ENCODE measurements at regions not wholly inside any gene's neighbourhood (a gene's known extent, or its start where the extent isn't known, plus 50 kb on each side); places are given as distances from the start of the nearest gene placed in this dataset.

GRCh38 chr13:78845656-78846365 lies 186.9 kb upstream of the OBI1 start:
- no peak for DNase-seq

- DNase-seq: no peak
Observed at GRCh38 chr13:78844106-78844505, 185.2 kb upstream of the OBI1 start.

- no peak for DNase-seq
Observed at GRCh38 chr13:78841358-78841963, 182.5 kb upstream of the OBI1 start.

- no peak for DNase-seq
Observed at GRCh38 chr13:78836238-78836784, 177.4 kb upstream of the OBI1 start.

- DNase-seq: no peak
Observed at GRCh38 chr13:78832461-78832860, 173.5 kb upstream of the OBI1 start.

DNA sequence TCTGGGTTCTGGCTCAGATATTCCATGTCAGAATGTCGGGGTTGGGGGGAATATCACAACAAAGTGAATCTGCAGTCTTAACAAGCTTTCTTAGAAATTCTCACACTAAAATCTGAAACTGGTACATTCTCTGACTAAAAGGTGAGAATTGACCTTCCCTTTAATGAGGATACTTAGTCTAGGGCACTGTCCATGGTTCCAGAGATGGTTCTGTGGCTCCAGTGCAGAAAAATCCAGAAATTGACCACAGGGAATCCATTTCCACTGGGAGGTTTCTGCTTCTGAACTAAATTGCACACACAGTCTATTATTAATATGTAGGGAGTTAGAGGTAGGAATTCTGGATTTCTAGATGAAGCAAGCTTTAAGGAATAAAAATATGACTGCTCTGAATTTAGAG lies 171.6 kb upstream of the OBI1 start:
- DNase-seq: no peak

- DNase-seq: no peak
Observed at GRCh38 chr13:78829821-78830220, 170.9 kb upstream of the OBI1 start.

DNA sequence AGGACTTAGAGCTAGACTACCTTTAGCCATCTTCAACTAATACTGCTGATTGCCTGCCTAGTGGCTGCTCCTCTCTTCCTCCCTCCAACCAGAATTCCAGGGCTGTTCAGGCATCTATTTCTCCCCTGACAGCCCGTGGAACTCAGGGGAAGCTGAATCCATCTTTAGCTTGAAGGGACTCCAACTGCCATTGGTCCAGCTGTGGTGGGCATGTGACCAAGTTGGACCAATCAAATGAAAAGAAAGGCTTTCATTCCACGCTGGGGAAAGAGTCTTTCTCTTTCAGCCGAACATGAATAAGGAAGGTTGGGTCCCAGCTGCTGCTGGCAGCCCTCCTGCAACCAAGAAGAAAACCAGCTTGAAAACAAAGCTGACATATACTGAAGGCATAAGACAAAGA lies 168.5 kb upstream of the OBI1 start:
- DNase-seq: no peak

- DNase-seq: no peak
Observed at GRCh38 chr13:78826936-78827335, 168.0 kb upstream of the OBI1 start.

- DNase-seq: no peak
Observed at GRCh38 chr13:78826312-78826711, 167.4 kb upstream of the OBI1 start.

- DNase-seq: no peak
Observed at GRCh38 chr13:78820541-78820940, 161.6 kb upstream of the OBI1 start.

DNA sequence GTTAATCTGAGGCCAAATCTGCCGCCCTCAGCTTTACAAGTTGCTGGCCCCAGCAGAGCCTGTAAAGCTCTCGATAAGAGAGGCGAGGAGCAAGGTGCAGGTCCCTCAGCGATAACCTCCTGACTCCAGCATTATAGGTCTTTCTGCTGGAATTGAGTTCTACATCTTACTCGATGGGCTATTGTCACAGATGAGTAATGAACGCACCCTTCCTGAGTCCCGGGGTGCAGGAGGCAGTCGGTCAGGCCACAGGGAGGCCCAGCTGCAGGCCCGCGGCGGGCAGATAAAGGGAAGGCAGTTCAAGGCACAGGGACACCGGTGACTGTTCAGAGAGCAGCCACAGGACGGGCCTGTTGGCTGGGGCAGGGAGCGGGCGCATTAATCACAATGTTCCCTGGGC lies 157.6 kb upstream of the OBI1 start:
- DNase-seq: no peak

GRCh38 chr13:78816154-78816553 lies 157.2 kb upstream of the OBI1 start:
- DNase-seq: no peak

GRCh38 chr13:78806457-78806856 lies 147.5 kb upstream of the OBI1 start:
- no peak for DNase-seq

- DNase-seq: no peak
Observed at GRCh38 chr13:78802912-78803311, 144.0 kb upstream of the OBI1 start.

GRCh38 chr13:78787190-78787589 lies 128.2 kb upstream of the OBI1 start:
- no peak for DNase-seq

- no peak for DNase-seq
Observed at GRCh38 chr13:78786459-78786858, 127.5 kb upstream of the OBI1 start.

- no peak for DNase-seq
Observed at GRCh38 chr13:78785764-78786163, 126.8 kb upstream of the OBI1 start.

- no peak for DNase-seq
Observed at GRCh38 chr13:78784014-78784750, 125.2 kb upstream of the OBI1 start.

- no peak for DNase-seq
Observed at GRCh38 chr13:78780708-78781107, 121.8 kb upstream of the OBI1 start.

DNA sequence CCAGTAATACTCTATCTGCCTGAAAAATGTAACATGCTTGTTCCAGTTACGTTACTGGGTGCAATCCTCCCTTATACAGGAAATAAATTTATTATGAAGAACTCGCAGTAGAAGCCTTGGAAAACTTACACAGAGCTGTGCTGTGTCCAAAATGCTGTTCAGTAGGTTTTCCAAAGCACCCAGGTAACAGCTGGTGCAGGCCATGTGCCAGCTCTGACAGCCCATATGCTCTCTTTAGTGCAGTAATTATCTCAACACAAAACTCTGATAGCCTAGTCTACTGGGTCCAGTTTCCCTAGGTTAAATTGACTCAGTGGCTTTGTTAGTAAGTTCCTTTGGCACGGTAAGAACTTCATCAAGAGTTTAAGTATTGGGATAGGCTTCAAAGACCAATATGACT lies 120.7 kb upstream of the OBI1 start:
- no peak for DNase-seq

DNA sequence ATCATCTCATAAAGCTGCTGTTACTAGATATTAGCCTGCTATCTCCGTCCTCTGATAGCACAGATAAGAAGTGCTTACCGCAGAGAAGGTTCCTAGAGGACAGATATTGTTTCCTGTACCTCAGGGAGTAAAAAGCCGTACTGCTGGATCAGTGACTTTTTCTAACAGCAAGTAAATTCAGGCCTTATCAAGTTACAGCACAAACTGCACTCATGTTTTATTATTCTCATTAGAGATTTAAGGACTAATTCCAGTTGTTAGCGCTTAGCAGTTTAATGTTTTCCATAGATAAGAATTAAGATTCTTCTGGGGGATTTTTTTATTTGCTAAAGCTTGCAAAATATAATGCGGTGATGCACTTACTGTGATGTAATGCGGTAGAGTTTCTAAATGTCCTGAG lies 119.0 kb upstream of the OBI1 start:
- DNase-seq: no peak

DNA sequence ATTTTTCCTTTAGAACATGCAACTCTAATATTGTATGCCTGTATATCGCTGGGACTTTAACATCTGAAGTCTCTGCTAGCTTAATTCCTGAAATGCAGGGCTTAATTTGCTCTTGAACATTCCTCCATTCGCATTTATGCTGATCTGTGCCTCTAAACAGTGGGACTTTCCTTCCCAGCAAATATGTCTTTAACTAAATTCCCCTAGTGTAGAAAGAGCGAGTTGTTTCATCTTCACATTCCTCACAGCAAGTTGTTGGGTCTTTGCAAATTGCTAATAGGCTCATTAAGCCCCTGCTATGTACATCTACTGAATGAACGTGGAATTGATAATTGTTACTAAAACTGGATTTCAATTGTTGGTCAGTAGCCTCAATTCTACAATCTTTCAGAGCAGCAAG lies 118.4 kb upstream of the OBI1 start:
- DNase-seq: no peak

- DNase-seq: no peak
Observed at GRCh38 chr13:78772933-78773332, 114.0 kb upstream of the OBI1 start.

Measured in stimulated activated CD4-positive, alpha-beta T cell treated with anti-CD3 and anti-CD28 coated beads, Interleukin-15, amount 100 ng/mL, for 24 hours (primary cell).